ENCODE measurements at regions not wholly inside any gene's neighbourhood (a gene's known extent, or its start where the extent isn't known, plus 50 kb on each side); places are given as distances from the start of the nearest gene placed in this dataset.

DNA sequence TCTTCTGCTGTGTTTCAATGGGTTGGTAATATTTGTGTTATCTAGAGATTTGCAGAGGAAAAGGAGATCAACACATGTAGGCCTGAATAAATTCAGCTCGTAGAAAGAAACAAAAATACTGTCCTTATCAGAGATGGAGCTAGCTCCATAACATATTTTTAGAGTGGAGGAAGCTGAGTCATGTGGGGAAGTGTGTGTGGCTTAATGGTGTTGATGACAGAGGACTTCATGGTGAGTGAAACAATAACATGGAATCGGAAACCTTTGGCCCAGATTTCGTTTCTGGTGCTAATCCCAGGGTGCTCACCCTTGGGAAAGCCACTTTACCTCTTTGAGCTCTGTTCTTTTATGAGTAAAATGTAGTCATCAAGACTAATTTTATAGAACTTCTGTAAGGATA is 825.0 kb downstream of the TLR4 start:
- no peak for DNase-seq

- no peak for DNase-seq
Measured at GRCh38 chr9:118529624-118530214, 825.5 kb downstream of the TLR4 start.

DNA sequence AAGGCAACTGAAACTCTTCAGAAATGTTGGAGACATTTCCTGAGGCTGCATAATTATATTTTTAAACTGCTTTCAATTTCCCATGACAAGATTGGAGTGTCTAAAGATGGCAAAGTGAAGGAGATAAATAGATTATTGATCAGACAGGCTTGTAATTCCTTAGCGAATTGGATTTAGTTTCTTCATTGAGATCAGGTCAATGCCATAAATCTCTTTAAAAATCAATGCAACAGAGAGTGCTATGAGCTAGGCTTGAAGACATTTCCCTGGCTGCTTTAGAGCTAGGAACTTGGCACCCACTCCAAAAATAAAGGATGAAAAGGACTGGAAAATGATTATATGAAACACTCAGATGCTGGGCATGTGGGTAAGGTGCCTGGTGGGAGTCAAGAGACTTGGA is 828.4 kb downstream of the TLR4 start:
- DNase-seq = no peak

GRCh38 chr9:118533101-118533500 is 828.9 kb downstream of the TLR4 start:
- no peak for DNase-seq

GRCh38 chr9:118533850-118534249 is 829.6 kb downstream of the TLR4 start:
- DNase-seq = no peak

- no peak for DNase-seq
Measured at GRCh38 chr9:118536153-118536552, 832.0 kb downstream of the TLR4 start.

DNA sequence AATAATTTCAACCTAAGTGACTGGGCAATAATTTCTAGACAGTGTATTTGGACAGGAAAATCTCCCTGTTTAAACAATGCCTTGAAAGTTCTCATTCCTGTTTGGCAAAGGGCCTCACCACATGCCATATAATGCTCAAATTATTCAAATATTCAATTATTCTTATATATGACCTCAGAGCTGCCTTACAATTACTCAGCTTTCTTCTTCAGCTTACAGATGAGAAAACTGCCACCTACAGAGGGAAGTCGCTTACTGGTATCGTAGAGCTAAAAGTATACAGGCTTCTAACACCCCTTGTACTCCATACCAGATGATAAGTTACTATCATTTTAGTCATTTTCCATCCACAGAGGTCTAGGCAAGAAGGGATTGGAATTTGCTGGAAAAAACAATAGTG is 830.3 kb downstream of the BRINP1 start:
- DNase-seq = no peak

- DNase-seq = no peak
Measured at GRCh38 chr9:118553465-118553864, 815.8 kb downstream of the BRINP1 start.

- no peak for DNase-seq
Measured at GRCh38 chr9:118554987-118555386, 814.2 kb downstream of the BRINP1 start.

DNA sequence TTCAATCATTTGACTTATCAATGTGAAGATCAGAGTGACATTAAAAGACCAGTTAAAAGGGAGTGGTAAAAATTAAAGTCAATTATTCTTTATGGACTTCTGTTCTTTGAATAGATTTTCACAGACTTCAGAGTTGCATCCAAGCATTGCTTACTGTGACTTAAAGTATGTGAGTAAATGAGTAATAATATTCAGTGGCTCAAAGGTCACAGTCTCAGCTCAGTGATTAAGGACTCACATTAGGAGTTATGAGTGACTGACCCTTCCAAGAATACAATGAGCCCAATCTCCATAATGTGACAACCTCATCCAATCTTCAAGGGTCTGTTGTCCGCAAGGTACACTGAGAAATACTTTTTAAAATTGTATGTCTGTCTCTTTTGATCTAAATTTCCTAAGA is 811.2 kb downstream of the BRINP1 start:
- DNase-seq = no peak

- DNase-seq = no peak
Measured at GRCh38 chr9:118558891-118559290, 810.3 kb downstream of the BRINP1 start.

DNA sequence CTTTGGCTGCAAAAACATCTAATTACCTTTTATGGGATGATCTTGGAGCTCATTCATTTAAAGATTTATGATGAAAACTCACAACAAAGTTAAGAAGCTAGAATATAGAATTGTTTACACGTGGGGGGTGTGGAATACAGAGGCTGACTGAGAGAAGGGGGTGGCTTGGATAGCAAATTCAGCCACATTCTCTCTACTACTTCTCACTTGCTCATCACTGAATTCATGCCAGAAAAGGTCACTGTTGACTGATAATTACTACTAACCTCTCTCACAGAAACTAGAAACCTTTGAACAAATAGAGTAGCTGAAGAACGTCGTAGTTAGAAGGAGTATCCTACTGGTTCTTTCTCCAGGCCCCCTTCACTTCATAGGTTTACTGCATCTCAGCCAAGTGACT is 808.2 kb downstream of the BRINP1 start:
- no peak for DNase-seq

- DNase-seq = no peak
Measured at GRCh38 chr9:118563677-118564076, 805.6 kb downstream of the BRINP1 start.

GRCh38 chr9:118567861-118568260 is 801.4 kb downstream of the BRINP1 start:
- no peak for DNase-seq

GRCh38 chr9:118568704-118569103 is 800.5 kb downstream of the BRINP1 start:
- DNase-seq = no peak

GRCh38 chr9:118569148-118569547 is 800.1 kb downstream of the BRINP1 start:
- DNase-seq = no peak

GRCh38 chr9:118570066-118570465 is 799.2 kb downstream of the BRINP1 start:
- DNase-seq = peak; percentile 8

GRCh38 chr9:118575341-118576070 is 793.7 kb downstream of the BRINP1 start:
- DNase-seq = no peak

GRCh38 chr9:118577121-118577520 is 792.1 kb downstream of the BRINP1 start:
- DNase-seq = no peak

GRCh38 chr9:118578467-118578866 is 790.8 kb downstream of the BRINP1 start:
- DNase-seq = no peak

GRCh38 chr9:118583414-118583813 is 785.8 kb downstream of the BRINP1 start:
- no peak for DNase-seq

DNA sequence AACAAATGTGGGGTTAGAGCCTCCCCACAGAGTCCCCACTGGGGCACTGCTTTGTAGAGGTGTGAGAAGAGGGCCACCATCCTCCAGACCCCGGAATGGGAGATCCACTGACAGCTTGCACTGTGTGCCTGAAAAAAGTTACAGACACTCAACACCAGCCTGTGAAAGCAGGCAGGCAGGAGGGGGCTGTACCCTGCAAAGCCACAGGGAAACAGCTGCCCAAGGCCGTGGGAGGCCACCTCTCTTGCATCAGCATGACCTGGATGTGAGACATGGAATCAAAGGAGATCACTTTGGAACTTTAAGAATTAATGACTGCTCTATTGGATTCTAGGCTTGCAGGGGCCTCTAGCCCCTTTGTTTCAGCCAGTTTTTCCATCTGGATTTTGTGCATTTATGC is 782.3 kb downstream of the BRINP1 start:
- no peak for DNase-seq

DNA sequence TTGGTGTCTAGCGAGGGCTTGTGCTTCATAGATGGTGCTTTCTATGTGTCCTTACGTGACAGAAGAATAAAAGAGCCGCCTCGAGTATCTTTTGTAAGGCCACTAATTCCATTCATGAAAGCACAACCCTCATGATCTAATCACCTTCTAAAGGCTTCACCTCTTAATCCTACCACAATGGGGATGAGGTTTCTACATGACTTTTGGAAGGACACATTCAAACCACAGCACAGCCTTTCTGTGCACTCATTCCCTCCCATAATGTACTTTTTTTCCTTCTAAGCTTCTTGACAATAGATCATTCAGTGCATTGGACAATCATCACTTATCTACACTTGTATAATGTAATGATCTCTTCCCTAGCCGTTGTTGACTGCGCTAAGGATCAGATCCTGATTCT is 774.8 kb downstream of the BRINP1 start:
- no peak for DNase-seq

DNA sequence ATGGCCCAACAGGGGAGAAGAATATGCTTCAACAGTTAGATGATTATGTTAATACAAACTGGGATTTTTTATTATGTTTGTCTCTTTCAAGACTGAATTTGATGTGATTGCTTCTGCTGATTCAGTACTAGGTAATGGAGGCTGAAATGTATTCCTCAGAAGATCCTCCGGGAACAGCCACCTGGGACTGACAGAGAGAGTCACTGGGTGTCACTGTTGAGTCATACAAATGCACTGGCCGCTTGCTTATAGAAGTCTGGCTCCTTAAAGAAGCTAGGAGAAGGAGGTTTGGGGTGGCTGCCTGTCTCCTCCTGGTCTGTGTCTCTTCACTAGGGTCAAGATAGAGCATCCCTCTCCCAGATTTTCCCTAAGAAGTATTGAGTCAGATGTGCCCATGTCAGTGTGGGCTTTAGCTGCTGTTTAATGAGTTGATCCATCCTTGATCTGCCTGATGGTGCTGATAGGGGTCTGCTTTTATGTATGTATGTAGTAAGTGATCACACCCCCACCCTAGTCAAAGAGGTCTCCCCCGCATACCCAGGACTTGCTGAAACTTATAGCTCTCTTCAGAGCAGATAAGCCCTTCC is 773.4 kb downstream of the BRINP1 start:
- peak; percentile 74 for DNase-seq
